ENCODE measurements at regions not wholly inside any gene's neighbourhood (a gene's known extent, or its start where the extent isn't known, plus 50 kb on each side); places are given as distances from the start of the nearest gene placed in this dataset.
A peak's percentile ranks its signal among the peaks of the same experiment; 100 is the strongest.
"Not testable (repeated sequence)": the region's sequence is repeated elsewhere in the genome, so short reads cannot be mapped to it uniquely, and the experiment has no call there.

DNA sequence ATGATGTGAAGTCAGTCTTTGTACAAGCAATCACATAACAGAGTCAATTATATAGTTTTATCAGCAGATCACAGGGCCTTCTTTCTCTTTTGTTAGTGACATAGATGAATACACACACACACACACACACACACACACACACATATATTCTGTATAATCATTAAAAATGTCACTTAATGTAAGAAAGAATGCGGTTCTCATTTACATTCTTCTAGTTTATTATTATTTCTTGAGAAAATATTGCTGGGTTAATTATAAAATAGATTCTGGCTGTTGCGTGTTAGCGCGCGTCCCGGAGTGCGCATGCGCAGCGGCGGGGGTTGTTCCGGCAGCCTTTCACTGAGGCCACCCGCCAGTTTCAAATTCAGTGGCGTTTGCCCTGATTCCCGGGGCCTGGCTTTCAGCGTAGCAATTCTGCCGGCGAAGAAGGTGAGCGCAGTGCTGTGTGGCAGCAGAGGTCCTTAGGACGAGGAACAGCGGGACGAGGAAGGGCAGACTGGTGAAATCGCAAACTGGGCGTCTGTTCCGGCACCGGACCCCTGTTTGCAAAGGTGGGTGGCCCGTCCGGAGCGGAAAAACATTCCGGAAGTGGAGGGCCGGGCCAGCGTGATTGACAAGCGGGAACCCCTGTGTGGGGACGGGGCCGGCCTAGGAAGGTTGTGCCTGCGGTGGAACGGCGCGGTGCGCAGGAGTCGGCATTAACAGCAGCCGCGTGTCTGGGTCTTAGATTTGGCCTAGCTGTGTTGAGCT, 75.3 kb upstream of the PZP start:
- TF ChIP-seq, protein P1, sequence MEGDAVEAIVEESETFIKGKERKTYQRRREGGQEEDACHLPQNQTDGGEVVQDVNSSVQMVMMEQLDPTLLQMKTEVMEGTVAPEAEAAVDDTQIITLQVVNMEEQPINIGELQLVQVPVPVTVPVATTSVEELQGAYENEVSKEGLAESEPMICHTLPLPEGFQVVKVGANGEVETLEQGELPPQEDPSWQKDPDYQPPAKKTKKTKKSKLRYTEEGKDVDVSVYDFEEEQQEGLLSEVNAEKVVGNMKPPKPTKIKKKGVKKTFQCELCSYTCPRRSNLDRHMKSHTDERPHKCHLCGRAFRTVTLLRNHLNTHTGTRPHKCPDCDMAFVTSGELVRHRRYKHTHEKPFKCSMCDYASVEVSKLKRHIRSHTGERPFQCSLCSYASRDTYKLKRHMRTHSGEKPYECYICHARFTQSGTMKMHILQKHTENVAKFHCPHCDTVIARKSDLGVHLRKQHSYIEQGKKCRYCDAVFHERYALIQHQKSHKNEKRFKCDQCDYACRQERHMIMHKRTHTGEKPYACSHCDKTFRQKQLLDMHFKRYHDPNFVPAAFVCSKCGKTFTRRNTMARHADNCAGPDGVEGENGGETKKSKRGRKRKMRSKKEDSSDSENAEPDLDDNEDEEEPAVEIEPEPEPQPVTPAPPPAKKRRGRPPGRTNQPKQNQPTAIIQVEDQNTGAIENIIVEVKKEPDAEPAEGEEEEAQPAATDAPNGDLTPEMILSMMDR (IDR thresholded peaks at IDR 0.05; ENCODE audit: low read depth, low read length, missing input control), result not testable (repeated sequence)
- not testable (repeated sequence) for TF ChIP-seq SP1 (IDR thresholded peaks at IDR 0.05); JUND (IDR thresholded peaks at IDR 0.05); TAF1 (conservative IDR thresholded peaks at IDR 0.05); ATF3 (IDR thresholded peaks at IDR 0.05); EGR1 (IDR thresholded peaks at IDR 0.05; ENCODE audit: low read depth in 2 of 2); NR2F2 (IDR thresholded peaks at IDR 0.05); ZBTB33 (IDR thresholded peaks at IDR 0.05)
- TF ChIP-seq, protein P2, sequence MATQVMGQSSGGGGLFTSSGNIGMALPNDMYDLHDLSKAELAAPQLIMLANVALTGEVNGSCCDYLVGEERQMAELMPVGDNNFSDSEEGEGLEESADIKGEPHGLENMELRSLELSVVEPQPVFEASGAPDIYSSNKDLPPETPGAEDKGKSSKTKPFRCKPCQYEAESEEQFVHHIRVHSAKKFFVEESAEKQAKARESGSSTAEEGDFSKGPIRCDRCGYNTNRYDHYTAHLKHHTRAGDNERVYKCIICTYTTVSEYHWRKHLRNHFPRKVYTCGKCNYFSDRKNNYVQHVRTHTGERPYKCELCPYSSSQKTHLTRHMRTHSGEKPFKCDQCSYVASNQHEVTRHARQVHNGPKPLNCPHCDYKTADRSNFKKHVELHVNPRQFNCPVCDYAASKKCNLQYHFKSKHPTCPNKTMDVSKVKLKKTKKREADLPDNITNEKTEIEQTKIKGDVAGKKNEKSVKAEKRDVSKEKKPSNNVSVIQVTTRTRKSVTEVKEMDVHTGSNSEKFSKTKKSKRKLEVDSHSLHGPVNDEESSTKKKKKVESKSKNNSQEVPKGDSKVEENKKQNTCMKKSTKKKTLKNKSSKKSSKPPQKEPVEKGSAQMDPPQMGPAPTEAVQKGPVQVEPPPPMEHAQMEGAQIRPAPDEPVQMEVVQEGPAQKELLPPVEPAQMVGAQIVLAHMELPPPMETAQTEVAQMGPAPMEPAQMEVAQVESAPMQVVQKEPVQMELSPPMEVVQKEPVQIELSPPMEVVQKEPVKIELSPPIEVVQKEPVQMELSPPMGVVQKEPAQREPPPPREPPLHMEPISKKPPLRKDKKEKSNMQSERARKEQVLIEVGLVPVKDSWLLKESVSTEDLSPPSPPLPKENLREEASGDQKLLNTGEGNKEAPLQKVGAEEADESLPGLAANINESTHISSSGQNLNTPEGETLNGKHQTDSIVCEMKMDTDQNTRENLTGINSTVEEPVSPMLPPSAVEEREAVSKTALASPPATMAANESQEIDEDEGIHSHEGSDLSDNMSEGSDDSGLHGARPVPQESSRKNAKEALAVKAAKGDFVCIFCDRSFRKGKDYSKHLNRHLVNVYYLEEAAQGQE (IDR thresholded peaks at IDR 0.05), result not testable (repeated sequence)
- TF ChIP-seq, protein P3, sequence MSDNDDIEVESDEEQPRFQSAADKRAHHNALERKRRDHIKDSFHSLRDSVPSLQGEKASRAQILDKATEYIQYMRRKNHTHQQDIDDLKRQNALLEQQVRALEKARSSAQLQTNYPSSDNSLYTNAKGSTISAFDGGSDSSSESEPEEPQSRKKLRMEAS (IDR thresholded peaks at IDR 0.05), result not testable (repeated sequence)
- TF ChIP-seq YY1 (IDR thresholded peaks at IDR 0.05), result peak; percentile 26
- peak; percentile 32 to 84 for TF ChIP-seq GABPA (IDR thresholded peaks at IDR 0.05 in 1 of 2, conservative IDR thresholded peaks at IDR 0.05 in 1 of 2)
- TF ChIP-seq RAD21 (IDR thresholded peaks at IDR 0.05), result peak; percentile 8 to 16
